ENCODE measurements at regions not wholly inside any gene's neighbourhood (a gene's known extent, or its start where the extent isn't known, plus 50 kb on each side); places are given as distances from the start of the nearest gene placed in this dataset.

- no peak overlapping the region for H2AFZ ChIP-seq (ENCODE audit: low read depth, low read length)
- TF ChIP-seq MYC (IDR thresholded peaks at IDR 0.05; ENCODE audit: low read depth, low read length) (no peak), JUN (IDR thresholded peaks at IDR 0.05; ENCODE audit: borderline replicate concordance, insufficient read depth, insufficient read length, low read depth) (no peak), POLR2AphosphoS5 (IDR thresholded peaks at IDR 0.05; ENCODE audit: insufficient read depth, low read depth, low read length) (no peak), FOS (IDR thresholded peaks at IDR 0.05; ENCODE audit: borderline replicate concordance, insufficient read depth, low read length) (no peak), GATA2 (IDR thresholded peaks at IDR 0.05; ENCODE audit: insufficient read depth, insufficient read length, low read depth, low read length) (no peak), EZH2 (IDR thresholded peaks at IDR 0.05; ENCODE audit: borderline replicate concordance, low read depth, low read length, severe bottlenecking) (no peak), MAX (IDR thresholded peaks at IDR 0.05; ENCODE audit: insufficient read depth, insufficient read length) (no peak), CTCF (IDR thresholded peaks at IDR 0.05; ENCODE audit: extremely low read depth in 1 of 2, insufficient read depth in 1 of 2, low read depth in 1 of 2, low read length in 2 of 2) (no peak), POLR2A (IDR thresholded peaks at IDR 0.05; ENCODE audit: low read depth, low read length) (no peak)
- BruUV-seq (replicated peaks) = no TSS peak
- no peak overlapping the region for H3K27ac ChIP-seq (ENCODE audit: insufficient read depth, low read depth, low read length)
- CTCF ChIA-PET = interaction anchor here (1.1 to 5.2 kb wide), 5 partner anchors 10 to 544 kb away, joined by 3 to 64 read pairs (median 4); no protein-coding TSS in a partner anchor
- no peak overlapping the region for H3K4me2 ChIP-seq (ENCODE audit: insufficient read depth, low read length)
- H3K36me3 ChIP-seq (ENCODE audit: control insufficient read depth in 2 of 2, extremely low read depth in 1 of 2, insufficient read depth in 2 of 2, low read length in 2 of 2) = no peaks in the 10 kb centered on the region
- dilution Hi-C loops (cut with MboI; ENCODE audit: extremely low pct_ligation_motif_present, low sequenced_read_pairs) (no loop called here), intact Hi-C loops (cut with micrococcal nuclease) (no loop called here)
- peaks cover 2 to 5% of the 10 kb centered on the region in 2 experiments for H3K27me3 ChIP-seq (ENCODE audit: control insufficient read depth in 2 of 2, insufficient read depth in 2 of 2, low read length in 2 of 2)
- H3K9me3 ChIP-seq (replicated peaks; ENCODE audit: control insufficient read depth, insufficient read depth, low read length) = no peaks in the 10 kb centered on the region
- FAIRE-seq (no peak), DNase-seq (ENCODE audit: low read depth, low spot score) (no peak)
- no peaks in the 10 kb centered on the region for H3K9me1 ChIP-seq (replicated peaks; ENCODE audit: control insufficient read depth, extremely low read depth, insufficient read depth, low read length)
- H3K4me3 ChIP-seq (replicated peaks in 1 of 3; ENCODE audit: insufficient read depth in 1 of 3, low read depth in 1 of 3, low read length in 3 of 3) = no peak overlapping the region
- no peaks in the 10 kb centered on the region for H3K79me2 ChIP-seq (ENCODE audit: control insufficient read depth, insufficient read depth, low read length)
- no peaks in the 10 kb centered on the region for H3K4me1 ChIP-seq (ENCODE audit: control insufficient read depth, extremely low read depth, insufficient read depth, low read length)
- POLR2A ChIA-PET = no interaction called here
- no peaks in the 10 kb centered on the region for H4K20me1 ChIP-seq (replicated peaks; ENCODE audit: control insufficient read depth, extremely low read depth, insufficient read depth, low read length)
- no peak overlapping the region for H3K9ac ChIP-seq (replicated peaks; ENCODE audit: extremely low read depth, insufficient read depth, low read length)
These were observed 191.1 kb upstream of the ADO start for GRCh38 chr10:62613424-62613823.
